Stimulated activated CD8-positive, alpha-beta memory T cell treated with anti-CD3 and anti-CD28 coated beads, Interleukin-7, amount 100 ng/mL, for 24 hours (primary cell): ENCODE measurements at regions not wholly inside any gene's neighbourhood (a gene's known extent, or its start where the extent isn't known, plus 50 kb on each side); places are given as distances from the start of the nearest gene placed in this dataset.

Source experiments
- DNase-seq: peaks from one replicate; pipeline ENCODE4 v3.0.0-alpha.2; 2020; ENCODE audit warnings: low read depth

GRCh38 chr16:26189536-26189935, 497.8 kb downstream of the HS3ST4 start:
- DNase-seq = no peak

GRCh38 chr16:26194526-26194925, 502.8 kb downstream of the HS3ST4 start:
- DNase-seq = no peak

GRCh38 chr16:26195225-26195624, 503.5 kb downstream of the HS3ST4 start:
- no peak for DNase-seq

- no peak for DNase-seq
These were observed 504.6 kb downstream of the HS3ST4 start for GRCh38 chr16:26196310-26196709.

- DNase-seq = no peak
These were observed 505.0 kb downstream of the HS3ST4 start for GRCh38 chr16:26196802-26197201.

GRCh38 chr16:26197707-26198106, 505.9 kb downstream of the HS3ST4 start:
- DNase-seq = no peak

GRCh38 chr16:26198221-26198620, 506.5 kb downstream of the HS3ST4 start:
- no peak for DNase-seq

- DNase-seq = no peak
These were observed 512.4 kb downstream of the HS3ST4 start for GRCh38 chr16:26204138-26204537.

- no peak for DNase-seq
These were observed 519.8 kb downstream of the HS3ST4 start for GRCh38 chr16:26211542-26211941.

- no peak for DNase-seq
These were observed 520.8 kb downstream of the HS3ST4 start for GRCh38 chr16:26212599-26212998.

- no peak for DNase-seq
These were observed 522.9 kb downstream of the HS3ST4 start for GRCh38 chr16:26214581-26215174.

- no peak for DNase-seq
These were observed 529.1 kb downstream of the HS3ST4 start for GRCh38 chr16:26220894-26221293.

GRCh38 chr16:26231647-26232046, 539.9 kb downstream of the HS3ST4 start:
- no peak for DNase-seq

- DNase-seq = no peak
These were observed 549.0 kb downstream of the HS3ST4 start for GRCh38 chr16:26240807-26241206.

- DNase-seq = no peak
These were observed 555.3 kb downstream of the HS3ST4 start for GRCh38 chr16:26247063-26247462.

GRCh38 chr16:26252598-26252997, 560.8 kb downstream of the HS3ST4 start:
- no peak for DNase-seq

- no peak for DNase-seq
These were observed 569.9 kb downstream of the HS3ST4 start for GRCh38 chr16:26261621-26262020.

GRCh38 chr16:26263406-26263805, 571.6 kb downstream of the HS3ST4 start:
- no peak for DNase-seq

- DNase-seq = no peak
These were observed 575.9 kb downstream of the HS3ST4 start for GRCh38 chr16:26267641-26268040.

- DNase-seq = no peak
These were observed 577.9 kb downstream of the HS3ST4 start for GRCh38 chr16:26269673-26270072.

GRCh38 chr16:26273607-26274006, 581.8 kb downstream of the HS3ST4 start:
- DNase-seq = no peak

GRCh38 chr16:26275021-26275590, 583.3 kb downstream of the HS3ST4 start:
- DNase-seq = no peak

GRCh38 chr16:26276289-26276688, 584.5 kb downstream of the HS3ST4 start:
- no peak for DNase-seq

- no peak for DNase-seq
These were observed 589.8 kb downstream of the HS3ST4 start for GRCh38 chr16:26281381-26282110.
